ENCODE measurements at regions not wholly inside any gene's neighbourhood (a gene's known extent, or its start where the extent isn't known, plus 50 kb on each side); places are given as distances from the start of the nearest gene placed in this dataset.

- DNase-seq (ENCODE audit: low read depth in 2 of 2): no peak
These were observed 324.8 kb upstream of the FAR2 start for GRCh38 chr12:28824193-28824846.

GRCh38 chr12:28824849-28825248 is 324.2 kb upstream of the FAR2 start:
- no peak for DNase-seq (ENCODE audit: low read depth in 2 of 2)

- DNase-seq (ENCODE audit: low read depth in 2 of 2): no peak
These were observed 322.3 kb upstream of the FAR2 start for GRCh38 chr12:28826766-28827165.

GRCh38 chr12:28827861-28828260 is 321.2 kb upstream of the FAR2 start:
- no peak for DNase-seq (ENCODE audit: low read depth in 2 of 2)

- no peak for DNase-seq (ENCODE audit: low read depth in 2 of 2)
These were observed 320.8 kb upstream of the FAR2 start for GRCh38 chr12:28828318-28828717.

GRCh38 chr12:28830491-28830890 is 318.6 kb upstream of the FAR2 start:
- no peak for DNase-seq (ENCODE audit: low read depth in 2 of 2)

- DNase-seq (ENCODE audit: low read depth in 2 of 2): no peak
These were observed 304.4 kb upstream of the FAR2 start for GRCh38 chr12:28844718-28845117.

GRCh38 chr12:28851781-28852180 is 297.3 kb upstream of the FAR2 start:
- DNase-seq (ENCODE audit: low read depth in 2 of 2): no peak

GRCh38 chr12:28855761-28856310 is 293.2 kb upstream of the FAR2 start:
- no peak for DNase-seq (ENCODE audit: low read depth in 2 of 2)

GRCh38 chr12:28857369-28857768 is 291.7 kb upstream of the FAR2 start:
- DNase-seq (ENCODE audit: low read depth in 2 of 2): no peak

- DNase-seq (ENCODE audit: low read depth in 2 of 2): no peak
These were observed 289.5 kb upstream of the FAR2 start for GRCh38 chr12:28859551-28859950.

GRCh38 chr12:28865776-28866175 is 283.3 kb upstream of the FAR2 start:
- DNase-seq (ENCODE audit: low read depth in 2 of 2): no peak

- no peak for DNase-seq (ENCODE audit: low read depth in 2 of 2)
These were observed 282.8 kb upstream of the FAR2 start for GRCh38 chr12:28866296-28866695.

- no peak for DNase-seq (ENCODE audit: low read depth in 2 of 2)
These were observed 282.2 kb upstream of the FAR2 start for GRCh38 chr12:28866715-28867503.

- no peak for DNase-seq (ENCODE audit: low read depth in 2 of 2)
These were observed 280.7 kb upstream of the FAR2 start for GRCh38 chr12:28868414-28868813.

- DNase-seq (ENCODE audit: low read depth in 2 of 2): no peak
These were observed 279.9 kb upstream of the FAR2 start for GRCh38 chr12:28869197-28869596.

- no peak for DNase-seq (ENCODE audit: low read depth in 2 of 2)
These were observed 278.1 kb upstream of the FAR2 start for GRCh38 chr12:28870839-28871440.

- peak in 1 of 2 experiments; percentile 3 for DNase-seq (ENCODE audit: low read depth in 2 of 2)
These were observed 276.3 kb upstream of the FAR2 start for GRCh38 chr12:28872654-28873268.

- no peak for DNase-seq (ENCODE audit: low read depth in 2 of 2)
These were observed 274.3 kb upstream of the FAR2 start for GRCh38 chr12:28874758-28875157.

- no peak for DNase-seq (ENCODE audit: low read depth in 2 of 2)
These were observed 272.8 kb upstream of the FAR2 start for GRCh38 chr12:28876196-28876798.

- DNase-seq (ENCODE audit: low read depth in 2 of 2): no peak
These were observed 271.2 kb upstream of the FAR2 start for GRCh38 chr12:28877854-28878253.

GRCh38 chr12:28878629-28879028 is 270.4 kb upstream of the FAR2 start:
- DNase-seq (ENCODE audit: low read depth in 2 of 2): no peak
